Astrocyte (in vitro differentiated cells and primary cell): ENCODE measurements at regions not wholly inside any gene's neighbourhood (a gene's known extent, or its start where the extent isn't known, plus 50 kb on each side); places are given as distances from the start of the nearest gene placed in this dataset.

Source experiments
- EZH2 ChIP-seq: IDR thresholded peaks from 2 replicates; pipeline ENCODE4 v1.6.1; 2012; ENCODE audit warnings: mild to moderate bottlenecking, low read length, inconsistent platforms; ENCODE audit not compliant: insufficient read depth
- TF ChIP-seq, protein P1 (sequence below): IDR thresholded peaks from 2 replicates; pipeline ENCODE4 v1.5.1; 2011; ENCODE audit warnings: low read depth, mild to moderate bottlenecking, inconsistent platforms, low read length, moderate library complexity; ENCODE audit not compliant: insufficient read depth

DNA sequence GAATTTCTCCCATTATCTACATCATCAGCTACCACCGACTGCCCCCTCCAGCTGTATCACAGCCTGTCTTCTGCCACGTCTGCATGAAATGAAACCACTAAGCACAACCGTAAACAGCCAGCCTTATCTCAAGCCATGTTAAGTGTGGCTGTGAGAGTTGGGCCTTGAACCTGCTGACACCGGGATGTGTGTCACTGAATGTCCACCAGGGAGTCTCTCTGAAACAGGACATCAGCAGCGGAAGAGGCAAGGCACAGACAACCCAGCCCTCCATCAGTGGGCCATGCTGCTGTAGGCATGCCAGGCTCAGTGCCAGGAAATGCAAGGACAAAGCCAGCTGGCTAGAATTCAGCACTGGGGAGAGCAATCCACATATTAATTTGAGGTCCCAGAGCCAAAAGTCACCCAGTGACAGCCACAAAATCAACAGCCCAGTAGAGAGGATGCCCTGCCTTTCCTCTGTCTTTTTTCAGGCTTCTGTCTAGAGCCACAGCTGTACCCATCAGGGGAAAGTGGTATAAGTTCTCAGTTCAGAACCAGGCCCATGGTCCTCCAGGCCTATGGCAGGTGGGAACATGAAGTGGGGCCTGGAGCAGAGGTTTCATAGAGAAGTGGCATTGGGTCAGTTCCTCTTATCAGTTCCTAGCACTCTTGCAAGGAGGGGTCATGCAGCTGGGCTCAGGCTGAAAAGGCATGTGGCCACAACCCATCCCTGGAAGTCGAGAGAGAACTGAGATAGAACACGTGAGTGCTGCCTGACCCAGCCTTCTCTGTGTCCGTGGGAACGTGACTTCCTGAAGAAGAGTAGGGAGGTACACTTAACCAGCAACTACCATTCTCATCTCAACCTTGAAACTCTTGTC, 199.4 kb downstream of the ESM1 start:
- TF ChIP-seq, protein P1, sequence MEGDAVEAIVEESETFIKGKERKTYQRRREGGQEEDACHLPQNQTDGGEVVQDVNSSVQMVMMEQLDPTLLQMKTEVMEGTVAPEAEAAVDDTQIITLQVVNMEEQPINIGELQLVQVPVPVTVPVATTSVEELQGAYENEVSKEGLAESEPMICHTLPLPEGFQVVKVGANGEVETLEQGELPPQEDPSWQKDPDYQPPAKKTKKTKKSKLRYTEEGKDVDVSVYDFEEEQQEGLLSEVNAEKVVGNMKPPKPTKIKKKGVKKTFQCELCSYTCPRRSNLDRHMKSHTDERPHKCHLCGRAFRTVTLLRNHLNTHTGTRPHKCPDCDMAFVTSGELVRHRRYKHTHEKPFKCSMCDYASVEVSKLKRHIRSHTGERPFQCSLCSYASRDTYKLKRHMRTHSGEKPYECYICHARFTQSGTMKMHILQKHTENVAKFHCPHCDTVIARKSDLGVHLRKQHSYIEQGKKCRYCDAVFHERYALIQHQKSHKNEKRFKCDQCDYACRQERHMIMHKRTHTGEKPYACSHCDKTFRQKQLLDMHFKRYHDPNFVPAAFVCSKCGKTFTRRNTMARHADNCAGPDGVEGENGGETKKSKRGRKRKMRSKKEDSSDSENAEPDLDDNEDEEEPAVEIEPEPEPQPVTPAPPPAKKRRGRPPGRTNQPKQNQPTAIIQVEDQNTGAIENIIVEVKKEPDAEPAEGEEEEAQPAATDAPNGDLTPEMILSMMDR: no peak
- TF ChIP-seq EZH2: no peak
